Mammary epithelial cell (primary cell): ENCODE measurements at regions not wholly inside any gene's neighbourhood (a gene's known extent, or its start where the extent isn't known, plus 50 kb on each side); places are given as distances from the start of the nearest gene placed in this dataset.
"Not testable (repeated sequence)": the region's sequence is repeated elsewhere in the genome, so short reads cannot be mapped to it uniquely, and the experiment has no call there.

Experiments
- EZH2 ChIP-seq: IDR thresholded peaks from 2 replicates; pipeline ENCODE4 v1.6.1; 2012; ENCODE audit warnings: low read length, inconsistent platforms, borderline replicate concordance
- TF ChIP-seq, protein P1 (sequence below), 2 donors: IDR thresholded peaks in 1 of 2; conservative IDR thresholded peaks in 1 of 2; 2 replicates each; pipeline ENCODE4 v1.5.1; 2011 to 2012; ENCODE audit warnings: inconsistent platforms in 2 of 2, low read length in 2 of 2, mild to moderate bottlenecking in 2 of 2, control low read depth in 1 of 2, low read depth in 1 of 2; ENCODE audit not compliant: insufficient read depth in 1 of 2; ENCODE audit errors: extremely low read depth in 1 of 2

DNA sequence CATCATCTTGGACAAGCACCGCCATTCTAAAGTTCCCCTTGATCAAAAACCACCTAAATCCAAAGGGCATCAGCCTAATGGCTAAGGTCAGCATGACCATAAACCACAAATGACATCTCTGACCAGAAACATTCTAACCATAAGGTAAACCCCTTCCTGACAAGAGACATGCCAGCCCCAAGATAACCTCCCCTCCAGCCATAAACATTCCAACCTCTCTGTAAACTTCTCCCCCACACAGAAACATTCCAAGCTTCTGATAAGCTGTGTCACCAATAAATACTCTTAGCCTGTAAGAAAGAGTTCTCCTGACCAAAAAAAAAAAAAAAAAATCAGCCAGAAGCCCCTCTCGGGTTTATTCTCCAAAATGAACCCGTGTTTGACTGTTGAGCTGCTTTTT lies 268.2 kb downstream of the RNF152 start:
- TF ChIP-seq, protein P1, sequence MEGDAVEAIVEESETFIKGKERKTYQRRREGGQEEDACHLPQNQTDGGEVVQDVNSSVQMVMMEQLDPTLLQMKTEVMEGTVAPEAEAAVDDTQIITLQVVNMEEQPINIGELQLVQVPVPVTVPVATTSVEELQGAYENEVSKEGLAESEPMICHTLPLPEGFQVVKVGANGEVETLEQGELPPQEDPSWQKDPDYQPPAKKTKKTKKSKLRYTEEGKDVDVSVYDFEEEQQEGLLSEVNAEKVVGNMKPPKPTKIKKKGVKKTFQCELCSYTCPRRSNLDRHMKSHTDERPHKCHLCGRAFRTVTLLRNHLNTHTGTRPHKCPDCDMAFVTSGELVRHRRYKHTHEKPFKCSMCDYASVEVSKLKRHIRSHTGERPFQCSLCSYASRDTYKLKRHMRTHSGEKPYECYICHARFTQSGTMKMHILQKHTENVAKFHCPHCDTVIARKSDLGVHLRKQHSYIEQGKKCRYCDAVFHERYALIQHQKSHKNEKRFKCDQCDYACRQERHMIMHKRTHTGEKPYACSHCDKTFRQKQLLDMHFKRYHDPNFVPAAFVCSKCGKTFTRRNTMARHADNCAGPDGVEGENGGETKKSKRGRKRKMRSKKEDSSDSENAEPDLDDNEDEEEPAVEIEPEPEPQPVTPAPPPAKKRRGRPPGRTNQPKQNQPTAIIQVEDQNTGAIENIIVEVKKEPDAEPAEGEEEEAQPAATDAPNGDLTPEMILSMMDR (conservative IDR thresholded peaks at IDR 0.05 in 1 of 2, IDR thresholded peaks at IDR 0.05 in 1 of 2; ENCODE audit: extremely low read depth in 1 of 2, insufficient read depth in 1 of 2, low read depth in 1 of 2, low read length in 2 of 2), result not testable (repeated sequence)
- TF ChIP-seq EZH2, result not testable (repeated sequence)
